ENCODE measurements at regions not wholly inside any gene's neighbourhood (a gene's known extent, or its start where the extent isn't known, plus 50 kb on each side); places are given as distances from the start of the nearest gene placed in this dataset.

DNA sequence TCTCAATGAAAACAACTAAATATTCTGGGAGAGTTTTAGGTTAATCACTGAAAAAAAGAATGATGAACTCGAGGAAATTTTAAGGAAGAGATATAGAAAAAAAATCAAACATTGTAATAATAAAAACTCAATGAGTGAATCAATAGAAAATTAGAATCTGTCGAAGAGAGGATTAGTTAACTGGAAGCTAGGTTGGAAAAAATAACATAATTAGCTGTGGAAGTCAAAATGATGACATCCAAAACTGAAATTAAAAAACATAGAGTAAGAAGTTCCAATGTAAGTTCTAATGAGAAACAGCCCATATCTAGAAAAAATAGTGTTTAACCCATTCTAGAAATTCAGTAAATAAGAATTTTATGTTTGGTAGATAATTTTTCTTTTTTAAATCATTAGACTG lies 299.3 kb upstream of the RARB start:
- H3K9me2 ChIP-seq (ENCODE audit: insufficient read depth, low read length): no peaks in the 10 kb centered on the region
- no peaks in the 10 kb centered on the region for H3K4me1 ChIP-seq (ENCODE audit: insufficient read depth, low read length, poor library complexity, severe bottlenecking)
- TF ChIP-seq CTCF (conservative IDR thresholded peaks at IDR 0.05; ENCODE audit: low read length) (no peak), EZH2phosphoT487 (IDR thresholded peaks at IDR 0.05; ENCODE audit: borderline replicate concordance, low read depth, low read length) (no peak)
- no peak overlapping the region for H3K27ac ChIP-seq (ENCODE audit: low read depth, low read length, poor library complexity, severe bottlenecking)
- no peak for DNase-seq (ENCODE audit: low spot score)
- H3K9me3 ChIP-seq (ENCODE audit: low read length): 0 out of 2 replicates have a peak, but pooled peaks cover 6% of the 10 kb centered on the region
- no TSS peak for BruUV-seq (replicated peaks)
- H3K4me2 ChIP-seq (ENCODE audit: low read length): no peak overlapping the region
- intact Hi-C loops (cut with micrococcal nuclease; ENCODE audit: unreplicated experiment): no loop called here
- no peaks in the 10 kb centered on the region for H3K79me2 ChIP-seq (ENCODE audit: insufficient read depth, low read depth, low read length)
- H3K4me3 ChIP-seq (ENCODE audit: low read depth, low read length, poor library complexity, severe bottlenecking): no peak overlapping the region
- H2AFZ ChIP-seq (ENCODE audit: low read length): no peak overlapping the region
- no peaks in the 10 kb centered on the region for H4K20me1 ChIP-seq (ENCODE audit: insufficient read depth, low read length)
- CTCF ChIA-PET (ENCODE audit: unreplicated experiment): no interaction called here
- POLR2A ChIA-PET: no interaction called here
- no peaks in the 10 kb centered on the region for H3K36me3 ChIP-seq (ENCODE audit: insufficient read depth, low read length)

DNA sequence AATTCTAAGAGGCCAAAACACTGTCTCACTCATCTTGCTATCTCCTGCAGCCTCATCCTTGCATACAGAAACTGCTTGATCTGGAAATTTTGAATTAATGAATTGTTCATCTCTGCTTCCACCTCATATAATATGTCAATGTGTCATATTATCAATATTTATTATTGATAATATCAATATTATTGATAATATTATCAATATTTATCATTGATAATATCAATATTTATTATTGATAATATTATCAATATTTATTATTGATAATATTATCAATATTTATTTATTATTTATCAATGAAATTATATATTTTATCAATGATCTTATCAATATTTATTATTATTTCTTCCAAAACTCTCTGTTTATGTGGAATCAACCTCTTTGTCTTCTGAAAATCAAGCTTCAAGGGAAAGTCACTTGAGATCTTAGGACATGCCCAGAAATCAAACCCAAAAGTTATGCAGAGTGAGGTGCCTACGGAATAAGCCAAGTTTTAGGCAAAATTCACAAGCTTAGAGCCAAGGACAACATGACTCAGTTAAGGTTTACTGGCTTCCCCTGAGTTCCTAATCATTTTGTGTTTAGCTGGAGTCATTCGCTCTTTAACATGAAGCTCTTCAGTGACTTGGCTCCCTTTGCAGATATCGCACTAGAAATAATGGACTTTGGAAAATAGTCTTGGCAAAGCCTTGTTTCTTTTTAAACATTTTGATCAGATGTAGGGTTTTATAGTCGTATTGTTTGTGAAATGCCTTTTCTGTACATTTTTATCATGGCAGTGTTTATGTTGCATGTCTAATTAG lies 297.1 kb upstream of the RARB start:
- no peak for DNase-seq (ENCODE audit: low spot score)
- Histone ChIP-seq H3K4me2 (ENCODE audit: low read length) (no peak overlapping the region), H3K36me3 (ENCODE audit: insufficient read depth, low read length) (no peaks in the 10 kb centered on the region), H2AFZ (ENCODE audit: low read length) (no peak overlapping the region), H3K9me2 (ENCODE audit: insufficient read depth, low read length) (no peaks in the 10 kb centered on the region), H3K4me1 (ENCODE audit: insufficient read depth, low read length, poor library complexity, severe bottlenecking) (no peaks in the 10 kb centered on the region), H3K4me3 (ENCODE audit: low read depth, low read length, poor library complexity, severe bottlenecking) (no peak overlapping the region), H3K79me2 (ENCODE audit: insufficient read depth, low read depth, low read length) (no peaks in the 10 kb centered on the region), H4K20me1 (ENCODE audit: insufficient read depth, low read length) (no peaks in the 10 kb centered on the region), H3K27ac (ENCODE audit: low read depth, low read length, poor library complexity, severe bottlenecking) (no peak overlapping the region), H3K9me3 (ENCODE audit: low read length) (0 out of 2 replicates have a peak, but pooled peaks cover 6% of the 10 kb centered on the region)
- no TSS peak for BruUV-seq (replicated peaks)
- CTCF ChIA-PET (ENCODE audit: unreplicated experiment): no interaction called here
- intact Hi-C loops (cut with micrococcal nuclease; ENCODE audit: unreplicated experiment): no loop called here
- POLR2A ChIA-PET: no interaction called here
- TF ChIP-seq CTCF (conservative IDR thresholded peaks at IDR 0.05; ENCODE audit: low read length) (no peak), EZH2phosphoT487 (IDR thresholded peaks at IDR 0.05; ENCODE audit: borderline replicate concordance, low read depth, low read length) (no peak)

DNA sequence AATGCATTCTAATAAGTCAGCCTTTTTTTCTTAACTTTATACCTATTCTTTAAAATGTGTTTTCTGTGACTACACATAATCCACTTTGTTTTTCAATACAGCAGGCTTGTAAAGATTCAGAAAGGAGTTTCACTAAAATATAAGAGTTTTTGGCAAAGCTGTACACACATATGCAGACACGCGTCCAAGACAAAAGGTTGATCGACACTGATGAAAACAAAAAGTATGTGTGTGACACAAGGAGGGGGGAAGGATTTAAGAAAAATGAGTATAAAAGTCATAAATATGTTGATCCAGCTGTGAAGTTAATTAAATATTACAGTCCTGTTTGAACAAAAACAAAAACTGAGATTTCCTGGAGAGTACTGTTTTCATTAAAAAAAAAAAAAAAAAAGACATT lies 294.5 kb upstream of the RARB start:
- TF ChIP-seq EZH2phosphoT487 (IDR thresholded peaks at IDR 0.05; ENCODE audit: borderline replicate concordance, low read depth, low read length): no peak
- no peak for TF ChIP-seq CTCF (conservative IDR thresholded peaks at IDR 0.05; ENCODE audit: low read length)

More for the DNA sequence above, 294.5 kb upstream of the RARB start:
- CTCF ChIA-PET (ENCODE audit: unreplicated experiment): no interaction called here
- H3K4me2 ChIP-seq (ENCODE audit: low read length): no peak overlapping the region
- 0 out of 2 replicates have a peak, but pooled peaks cover 5% of the 10 kb centered on the region for H3K9me3 ChIP-seq (ENCODE audit: low read length)
- no peak overlapping the region for H3K27ac ChIP-seq (ENCODE audit: low read depth, low read length, poor library complexity, severe bottlenecking)
- H3K36me3 ChIP-seq (ENCODE audit: insufficient read depth, low read length): no peaks in the 10 kb centered on the region
- DNase-seq (ENCODE audit: low spot score): no peak
- H3K4me1 ChIP-seq (ENCODE audit: insufficient read depth, low read length, poor library complexity, severe bottlenecking): no peaks in the 10 kb centered on the region
- H3K79me2 ChIP-seq (ENCODE audit: insufficient read depth, low read depth, low read length): no peaks in the 10 kb centered on the region
- no peaks in the 10 kb centered on the region for H4K20me1 ChIP-seq (ENCODE audit: insufficient read depth, low read length)
- POLR2A ChIA-PET: interaction anchor here (0.6 to 0.7 kb wide), 2 partner anchors 42 to 394 kb away, joined by 3 to 5 read pairs; no protein-coding TSS in a partner anchor
- H3K9me2 ChIP-seq (ENCODE audit: insufficient read depth, low read length): no peaks in the 10 kb centered on the region
- no TSS peak for BruUV-seq (replicated peaks)
- no peak overlapping the region for H3K4me3 ChIP-seq (ENCODE audit: low read depth, low read length, poor library complexity, severe bottlenecking)
- no peak overlapping the region for H2AFZ ChIP-seq (ENCODE audit: low read length)
- intact Hi-C loops (cut with micrococcal nuclease; ENCODE audit: unreplicated experiment): no loop called here

Data from OCI-LY7 (cell line).